ENCODE measurements at regions not wholly inside any gene's neighbourhood (a gene's known extent, or its start where the extent isn't known, plus 50 kb on each side); places are given as distances from the start of the nearest gene placed in this dataset.

- no peak for TF ChIP-seq CTCF (IDR thresholded peaks at IDR 0.05)
- TF ChIP-seq USF2 (CRISPR knock-in tag; IDR thresholded peaks at IDR 0.05): no peak
- no peak for TF ChIP-seq ZNF423 (CRISPR knock-in tag; IDR thresholded peaks at IDR 0.05)
- TF ChIP-seq FOXK1 (CRISPR knock-in tag; IDR thresholded peaks at IDR 0.05): no peak
- no peak for TF ChIP-seq NR2C2 (CRISPR knock-in tag; IDR thresholded peaks at IDR 0.05)
- no peak for TF ChIP-seq ATF2 (CRISPR knock-in tag; IDR thresholded peaks at IDR 0.05; ENCODE audit: borderline replicate concordance, low read depth)
- TF ChIP-seq E2F4 (CRISPR knock-in tag; IDR thresholded peaks at IDR 0.05; ENCODE audit: borderline replicate concordance, low read depth): no peak
- TF ChIP-seq PREB (CRISPR knock-in tag; IDR thresholded peaks at IDR 0.05; ENCODE audit: borderline replicate concordance): no peak
- no peak for TF ChIP-seq TP53 (CRISPR knock-in tag; IDR thresholded peaks at IDR 0.05)
- no peak for TF ChIP-seq ZBTB21 (CRISPR knock-in tag; IDR thresholded peaks at IDR 0.05; ENCODE audit: borderline replicate concordance)
Observed at GRCh38 chr13:63691474-63691873, 2275.8 kb upstream of the PCDH20 start.
